ENCODE measurements at regions not wholly inside any gene's neighbourhood (a gene's known extent, or its start where the extent isn't known, plus 50 kb on each side); places are given as distances from the start of the nearest gene placed in this dataset.

DNA sequence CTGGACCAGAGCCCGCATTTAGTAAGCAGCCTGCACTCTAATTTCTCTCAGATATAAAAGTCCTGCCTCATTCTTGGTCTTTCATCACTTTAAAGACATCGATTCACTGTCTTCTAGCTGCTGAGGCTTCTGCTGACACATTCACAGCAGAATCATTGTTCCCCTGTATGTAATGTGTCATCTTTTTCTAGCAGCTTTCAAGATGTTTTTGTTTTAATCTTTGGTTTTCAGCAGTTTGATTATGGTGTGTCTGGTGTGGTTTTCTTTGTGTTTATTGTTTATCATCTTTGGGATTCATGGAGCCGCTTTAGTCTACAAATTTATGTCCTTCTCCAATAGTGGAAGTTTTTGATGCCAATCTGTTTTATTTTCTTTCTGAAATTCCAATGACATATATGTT, 157.3 kb upstream of the STMND1 start:
- no peak for TF ChIP-seq LEF1 (IDR thresholded peaks at IDR 0.05; ENCODE audit: borderline replicate concordance)
- no peak for TF ChIP-seq HDGF (IDR thresholded peaks at IDR 0.05; ENCODE audit: borderline replicate concordance)
- TF ChIP-seq ELF4 (IDR thresholded peaks at IDR 0.05), result no peak
- no peak for TF ChIP-seq FOXM1 (IDR thresholded peaks at IDR 0.05; ENCODE audit: borderline replicate concordance)
- no peak for TF ChIP-seq FOXA1 (IDR thresholded peaks at IDR 0.05)
- TF ChIP-seq NFRKB (IDR thresholded peaks at IDR 0.05), result no peak
- TF ChIP-seq SP1 (IDR thresholded peaks at IDR 0.05), result no peak
- no peak for TF ChIP-seq SUZ12 (IDR thresholded peaks at IDR 0.05)
- TF ChIP-seq FOXK2 (IDR thresholded peaks at IDR 0.05), result no peak
- no peak for TF ChIP-seq BHLHE40 (IDR thresholded peaks at IDR 0.05; ENCODE audit: borderline replicate concordance)
- no peak for TF ChIP-seq L3MBTL2 (conservative IDR thresholded peaks at IDR 0.05)

Measured in HEK293T (cell line).